Breast epithelium (tissue), 3 donors: ENCODE measurements at regions not wholly inside any gene's neighbourhood (a gene's known extent, or its start where the extent isn't known, plus 50 kb on each side); places are given as distances from the start of the nearest gene placed in this dataset.

ENCODE experiments used
- CTCF ChIP-seq, 3 donors: fragments of 450-650 bp; IDR thresholded peaks; one replicate each; pipeline ENCODE4 v1.5.1; 2016 to 2017; ENCODE audit warnings: antibody characterized with exemption in 3 of 3, mild to moderate bottlenecking in 3 of 3, moderate library complexity in 3 of 3
- POLR2A ChIP-seq: fragments of 450-650 bp; IDR thresholded peaks from one replicate; pipeline ENCODE4 v1.6.1; 2016; ENCODE audit warnings: antibody characterized with exemption, mild to moderate bottlenecking, moderate library complexity

DNA sequence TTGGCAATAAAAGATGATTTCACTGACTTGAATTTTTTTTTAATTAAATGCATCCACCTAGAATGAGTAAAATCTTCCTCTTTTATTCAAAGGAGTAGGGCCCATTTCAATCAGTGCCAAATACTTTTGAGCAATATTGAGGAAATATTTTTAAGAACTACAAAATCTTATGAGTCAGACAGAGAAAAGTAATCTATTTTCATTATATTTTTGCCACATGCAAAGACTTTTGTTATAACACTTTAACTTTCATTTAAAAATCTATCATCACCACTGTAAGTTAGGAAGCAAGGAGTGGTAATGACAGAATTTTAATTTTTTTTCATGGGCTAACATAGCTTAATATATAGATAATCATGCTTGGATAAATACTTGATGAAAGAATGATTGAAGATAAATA is 345.2 kb upstream of the KITLG start:
- TF ChIP-seq CTCF (IDR thresholded peaks at IDR 0.05) (no peak), POLR2A (no peak)
